ENCODE measurements at regions not wholly inside any gene's neighbourhood (a gene's known extent, or its start where the extent isn't known, plus 50 kb on each side); places are given as distances from the start of the nearest gene placed in this dataset.
"Not testable (repeated sequence)": the region's sequence is repeated elsewhere in the genome, so short reads cannot be mapped to it uniquely, and the experiment has no call there.

DNA sequence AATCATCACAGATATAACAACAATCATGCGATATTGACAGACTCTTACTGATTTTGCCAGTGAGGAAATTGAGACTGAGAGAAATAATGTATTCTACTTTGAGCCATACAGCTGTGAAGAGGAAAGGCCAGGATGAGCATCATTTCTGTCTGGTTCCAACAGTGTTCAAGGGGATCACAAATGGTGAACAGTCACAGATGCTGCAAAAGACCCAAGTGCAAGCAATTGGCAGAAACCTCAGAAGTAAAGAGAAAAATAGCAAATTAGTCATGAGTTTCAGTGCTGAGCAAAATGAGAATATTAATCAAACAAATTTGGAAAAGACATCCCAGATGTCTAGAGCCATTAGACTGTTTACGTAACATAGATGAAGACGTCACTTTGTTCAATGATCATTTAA lies 114.1 kb downstream of the RAB38 start:
- no peak for DNase-seq (ENCODE audit: extremely low read depth in 1 of 11, low read depth in 9 of 11, low spot score in 4 of 11)

DNA sequence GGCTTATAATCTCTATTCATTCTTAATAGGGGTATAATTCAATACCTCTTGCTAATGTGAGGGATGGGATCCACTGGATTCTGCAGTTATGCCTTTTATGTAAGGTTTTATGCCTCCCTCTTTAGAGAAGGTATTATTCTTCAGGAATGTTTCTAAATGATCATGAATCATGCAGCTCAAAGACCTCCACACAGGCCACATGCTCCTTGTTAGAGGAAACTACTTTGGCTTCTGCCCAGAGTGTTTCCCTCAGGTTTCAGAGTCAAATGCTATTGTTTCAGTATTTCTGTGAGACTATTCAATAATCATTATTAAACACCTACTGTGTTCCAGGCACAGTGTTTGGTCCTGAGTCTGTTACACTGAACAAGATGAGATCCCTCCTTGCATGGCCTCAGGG lies 115.9 kb downstream of the RAB38 start:
- DNase-seq (ENCODE audit: extremely low read depth in 1 of 11, low read depth in 9 of 11, low spot score in 4 of 11): no peak

DNA sequence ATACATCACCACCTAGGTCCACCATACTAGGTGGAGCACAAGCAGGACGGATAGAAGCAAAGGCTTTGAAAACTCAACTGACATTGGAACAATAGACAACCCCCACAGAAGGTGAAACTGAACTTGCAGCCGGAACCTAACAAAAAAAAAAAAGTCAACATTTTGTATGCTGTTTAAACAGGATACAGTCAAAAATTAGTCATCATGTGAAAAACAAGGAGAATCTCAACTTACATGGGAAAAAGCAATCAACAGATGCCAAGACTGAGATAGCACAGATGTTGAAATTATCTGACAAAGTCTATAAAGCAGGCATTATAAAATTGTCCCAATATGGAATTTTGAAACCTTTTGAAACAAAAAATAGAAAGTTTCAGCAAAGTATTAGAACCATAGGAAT lies 123.8 kb downstream of the RAB38 start:
- no peak for DNase-seq (ENCODE audit: extremely low read depth in 1 of 11, low read depth in 9 of 11, low spot score in 4 of 11)

DNA sequence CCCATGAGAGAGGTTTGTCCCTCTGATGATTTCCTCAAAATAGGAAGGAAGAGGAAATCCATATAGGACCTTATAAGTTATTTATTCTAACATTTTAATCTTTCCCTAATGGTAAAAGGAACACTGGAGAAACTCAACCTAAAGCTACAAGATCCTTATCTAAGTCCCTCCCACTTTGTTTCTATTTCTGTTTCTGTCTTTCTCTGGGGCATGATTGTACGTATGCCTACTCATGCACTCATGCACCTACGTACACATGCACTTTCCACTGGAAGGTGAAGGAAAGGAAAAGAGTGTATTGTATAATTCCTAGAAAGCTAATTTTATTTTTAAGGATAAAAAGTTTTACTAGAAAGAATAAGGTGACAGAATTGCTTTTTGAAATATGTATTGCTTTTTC lies 125.0 kb downstream of the RAB38 start:
- no peak for DNase-seq (ENCODE audit: extremely low read depth in 1 of 11, low read depth in 9 of 11, low spot score in 4 of 11)

DNA sequence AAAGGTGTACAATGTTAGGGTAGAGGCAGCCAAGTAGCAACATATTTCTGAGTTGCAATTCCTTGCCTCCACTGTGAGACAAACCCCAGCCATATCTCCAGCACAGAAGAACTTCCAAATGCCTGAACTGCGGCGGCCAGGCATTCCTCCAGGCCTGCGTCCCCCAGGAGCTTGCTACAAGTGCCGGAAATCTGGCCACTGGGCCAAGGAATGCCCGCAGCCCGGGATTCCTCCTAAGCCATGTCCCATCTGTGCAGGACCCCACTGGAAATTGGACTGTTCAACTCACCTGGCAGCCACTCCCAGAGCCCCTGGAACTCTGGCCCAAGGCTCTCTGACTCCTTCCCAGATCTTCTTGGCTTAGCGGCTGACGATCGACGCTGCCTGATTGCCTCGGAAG lies 130.0 kb downstream of the RAB38 start:
- not testable (repeated sequence) for DNase-seq (ENCODE audit: extremely low read depth in 1 of 11, low read depth in 9 of 11, low spot score in 4 of 11)

DNA sequence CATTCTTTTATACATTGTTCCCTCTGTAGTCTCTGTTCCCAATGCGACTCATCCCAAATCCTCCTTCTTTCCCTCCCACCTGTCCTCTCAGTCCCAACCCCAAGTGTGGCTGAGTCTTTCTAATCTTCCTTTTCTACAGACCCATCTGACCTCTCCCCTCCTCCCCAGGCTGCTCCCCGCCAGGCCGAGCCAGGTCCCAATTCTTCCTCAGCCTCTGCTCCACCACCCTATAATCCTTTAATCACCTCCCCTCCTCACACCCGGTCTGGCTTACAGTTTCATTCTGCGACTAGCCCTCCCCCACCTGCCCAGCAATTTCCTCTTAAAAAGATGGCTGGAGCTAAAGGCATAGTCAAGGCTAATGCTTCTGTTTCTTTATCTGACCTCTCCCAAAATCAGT lies 130.6 kb downstream of the RAB38 start:
- not testable (repeated sequence) for DNase-seq (ENCODE audit: extremely low read depth in 1 of 11, low read depth in 9 of 11, low spot score in 4 of 11)

DNA sequence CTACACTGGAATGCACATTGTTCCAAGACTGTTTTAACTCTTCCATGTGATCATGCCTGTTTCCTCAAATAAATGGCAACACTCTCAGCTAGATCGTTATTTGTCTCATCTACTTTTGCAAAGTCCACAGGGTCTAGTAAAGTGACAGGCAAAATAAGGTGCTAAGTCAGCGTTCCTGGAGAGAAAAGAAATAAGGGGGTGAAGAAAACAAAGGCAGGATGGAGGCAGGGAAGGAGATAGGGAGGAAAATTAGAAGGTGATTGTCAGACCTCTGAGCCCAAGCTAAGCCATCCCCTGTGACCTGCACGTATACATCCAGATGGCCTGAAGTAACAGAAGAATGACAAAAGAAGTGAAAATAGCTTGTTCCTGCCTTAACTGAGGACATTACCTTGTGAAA lies 132.1 kb downstream of the RAB38 start:
- DNase-seq (ENCODE audit: extremely low read depth in 1 of 11, low read depth in 9 of 11, low spot score in 4 of 11): no peak

DNA sequence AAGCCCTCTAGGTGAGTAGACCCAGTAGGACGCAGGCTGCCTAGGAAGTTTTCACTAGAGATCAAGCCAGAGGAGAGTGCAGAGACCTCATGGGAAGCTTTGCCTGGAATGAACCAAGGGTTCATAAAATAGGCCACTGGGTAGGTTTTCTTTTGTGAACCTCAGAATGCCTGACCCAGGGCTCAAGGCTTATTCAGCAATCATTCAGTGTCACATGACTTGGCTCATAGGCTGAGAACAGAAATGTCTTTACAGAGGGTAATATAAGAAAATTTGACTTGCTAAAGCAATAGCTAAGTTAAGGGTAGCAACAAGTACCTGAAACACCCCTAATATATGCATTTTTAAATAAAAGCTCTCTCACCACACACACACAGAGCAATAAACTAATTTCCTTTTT lies 132.6 kb downstream of the RAB38 start:
- no peak for DNase-seq (ENCODE audit: extremely low read depth in 1 of 11, low read depth in 9 of 11, low spot score in 4 of 11)

DNA sequence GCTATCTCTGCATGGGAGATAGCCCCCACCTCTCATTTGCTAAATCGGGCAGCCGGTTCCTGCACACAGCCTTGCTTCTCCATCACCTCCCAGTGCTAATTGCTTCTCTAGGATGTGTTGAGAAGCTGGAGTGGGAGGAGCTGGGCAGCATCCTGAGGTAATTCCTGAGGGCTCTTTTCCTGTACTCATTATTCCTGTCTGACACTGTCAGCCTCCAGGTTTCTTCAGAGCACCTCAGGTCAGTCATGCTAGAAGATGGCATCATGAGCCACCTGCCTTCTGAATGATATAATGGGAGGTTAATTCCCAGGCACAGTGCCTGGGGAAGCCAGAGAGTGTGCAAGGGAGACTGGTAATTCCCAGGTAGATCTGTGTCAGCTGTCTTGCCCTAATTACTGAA lies 133.0 kb downstream of the RAB38 start:
- no peak for DNase-seq (ENCODE audit: extremely low read depth in 1 of 11, low read depth in 9 of 11, low spot score in 4 of 11)

DNA sequence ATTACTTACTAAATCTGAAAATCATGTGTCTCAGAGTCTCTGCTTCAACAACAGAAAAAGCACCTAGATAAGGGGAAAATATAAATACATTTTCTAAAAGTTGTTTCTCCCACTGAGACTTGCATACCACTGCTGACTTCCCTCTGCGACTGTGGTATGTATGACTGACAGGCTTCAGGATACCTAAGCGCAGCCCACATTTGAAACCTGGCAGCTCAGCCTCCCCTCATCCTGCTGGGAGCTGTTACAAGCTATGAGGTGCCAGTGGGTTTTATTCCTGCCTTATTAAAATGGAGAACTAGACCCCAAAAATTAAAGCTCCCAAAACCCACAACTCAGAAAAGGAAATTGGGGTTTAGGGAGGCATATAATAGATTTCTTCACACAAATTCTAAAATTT lies 133.6 kb downstream of the RAB38 start:
- DNase-seq (ENCODE audit: extremely low read depth in 1 of 11, low read depth in 9 of 11, low spot score in 4 of 11): no peak

DNA sequence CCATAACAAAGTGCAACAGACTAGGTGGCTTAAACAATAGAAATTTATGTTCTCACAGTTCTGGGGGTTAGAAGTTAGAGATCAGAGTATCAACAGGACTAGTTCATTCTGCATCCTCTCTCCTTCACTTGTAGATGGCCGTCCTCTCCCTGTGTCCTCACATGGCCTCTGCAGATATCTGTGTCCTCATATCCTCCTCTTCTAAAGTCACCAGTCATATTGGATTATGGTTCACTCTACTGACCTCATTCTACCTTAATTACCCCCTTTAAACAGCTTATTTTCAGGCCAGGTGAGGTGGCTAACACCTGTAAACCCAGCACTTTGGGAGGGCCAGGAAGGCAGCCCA lies 135.1 kb downstream of the RAB38 start:
- no peak for DNase-seq (ENCODE audit: extremely low read depth in 1 of 11, low read depth in 9 of 11, low spot score in 4 of 11)

DNA sequence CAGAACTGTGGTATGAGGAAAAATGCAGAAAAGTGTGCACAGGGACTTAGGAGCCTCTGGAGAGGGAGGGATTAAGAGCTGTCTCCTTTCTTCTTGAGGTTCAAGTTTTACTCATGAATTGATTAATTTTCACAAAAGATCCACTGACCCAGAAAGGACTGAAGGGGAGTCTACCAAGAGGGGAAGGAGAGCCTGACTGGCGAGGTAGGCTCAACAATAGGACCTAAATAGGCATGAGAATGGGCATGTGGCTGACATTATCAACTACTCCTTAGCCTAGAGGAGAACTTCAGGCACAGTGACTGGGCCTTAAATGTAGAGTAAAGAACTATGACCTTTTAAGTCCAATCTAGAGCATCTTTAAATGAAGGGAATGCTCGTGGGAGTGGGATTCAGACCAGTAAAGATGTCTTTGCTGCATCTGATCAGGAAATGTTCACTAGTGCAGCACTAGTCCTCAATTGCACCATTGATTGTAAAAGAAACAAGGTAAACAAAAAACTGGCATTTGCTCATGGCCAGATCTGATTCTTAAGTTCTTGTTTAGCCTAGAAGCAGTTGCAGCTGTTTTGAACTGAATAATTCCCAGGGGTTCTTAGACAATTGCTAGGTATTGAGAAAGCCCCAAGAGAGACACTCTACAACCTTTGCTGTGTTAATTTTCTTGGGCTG lies 135.6 kb downstream of the RAB38 start:
- DNase-seq (ENCODE audit: extremely low read depth in 1 of 11, low read depth in 9 of 11, low spot score in 4 of 11): no peak

DNA sequence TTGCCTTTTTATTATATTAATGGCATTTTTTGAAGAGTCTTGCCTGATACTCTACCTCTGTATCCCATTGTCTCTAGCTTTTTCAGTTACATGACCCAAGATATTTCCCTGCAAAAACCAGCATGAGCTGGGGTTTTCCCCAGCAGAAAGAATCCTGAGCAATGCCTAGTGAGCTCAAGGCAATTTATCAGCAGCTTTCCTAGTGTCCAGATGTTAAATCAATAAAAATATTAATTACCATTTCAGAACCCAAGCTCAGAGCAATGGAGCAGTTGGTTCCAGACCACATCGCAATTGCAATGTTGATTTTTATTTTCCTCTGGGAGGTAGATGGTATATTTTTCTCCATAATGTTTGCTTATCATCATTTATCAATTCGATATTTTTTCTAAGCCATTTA lies 137.2 kb downstream of the RAB38 start:
- no peak for DNase-seq (ENCODE audit: extremely low read depth in 1 of 11, low read depth in 9 of 11, low spot score in 4 of 11)

DNA sequence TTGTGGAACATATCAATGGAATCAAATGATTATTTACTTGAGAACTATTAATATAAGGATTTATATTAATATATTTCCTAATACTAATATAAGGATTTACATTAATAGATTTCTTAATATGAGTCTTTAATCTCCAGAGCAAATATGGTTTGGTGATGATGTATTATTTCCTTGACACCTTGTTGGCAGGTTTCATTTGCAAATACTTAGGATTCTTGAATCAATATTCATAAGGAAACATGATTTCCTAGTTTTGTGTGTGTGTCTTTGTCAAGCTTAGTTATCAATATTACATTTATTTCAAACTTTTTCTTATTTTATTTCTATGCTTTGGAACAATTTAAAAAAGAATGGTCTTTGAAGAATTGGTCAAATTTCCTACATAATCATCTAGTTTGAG lies 138.5 kb downstream of the RAB38 start:
- DNase-seq (ENCODE audit: extremely low read depth in 1 of 11, low read depth in 9 of 11, low spot score in 4 of 11): no peak

DNA sequence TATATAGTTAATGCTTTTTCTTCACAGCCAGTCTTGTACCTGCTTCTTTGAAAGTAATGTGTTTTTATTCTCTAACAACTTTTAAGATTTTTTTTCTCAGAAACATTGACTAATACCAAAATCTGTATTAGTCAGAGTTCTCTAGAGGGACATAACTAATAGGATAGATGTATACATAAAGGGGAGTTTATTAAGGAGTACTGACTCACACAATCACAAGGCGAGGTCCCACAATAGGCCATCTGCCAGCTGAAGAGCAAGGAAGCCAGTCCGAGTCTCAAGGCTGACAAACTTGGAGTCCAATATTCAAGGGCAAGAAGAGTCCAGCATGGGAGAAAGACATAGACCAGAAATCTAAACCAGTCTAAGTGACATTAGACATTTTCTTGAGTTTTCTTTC lies 140.0 kb downstream of the RAB38 start:
- no peak for DNase-seq (ENCODE audit: extremely low read depth in 1 of 11, low read depth in 9 of 11, low spot score in 4 of 11)

DNA sequence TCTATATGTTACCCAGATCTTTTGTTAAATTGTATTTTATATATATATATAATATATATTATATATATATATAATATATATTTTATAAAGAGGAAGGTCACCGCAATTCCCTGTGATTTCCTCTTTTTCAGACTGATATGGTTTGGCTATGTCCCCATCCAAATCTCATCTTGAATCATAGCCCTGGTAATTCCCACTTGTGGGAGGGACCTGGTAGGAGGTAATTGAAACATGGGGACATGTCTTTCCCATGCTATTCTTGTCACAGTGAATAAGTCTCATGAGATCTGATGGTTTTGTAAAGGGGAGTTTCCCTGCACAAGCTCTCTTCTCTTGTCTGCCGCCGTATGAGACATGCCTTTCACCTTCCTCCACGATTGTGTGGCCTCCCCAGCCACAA lies 157.6 kb downstream of the RAB38 start:
- no peak for DNase-seq (ENCODE audit: extremely low read depth in 1 of 11, low read depth in 9 of 11, low spot score in 4 of 11)

DNA sequence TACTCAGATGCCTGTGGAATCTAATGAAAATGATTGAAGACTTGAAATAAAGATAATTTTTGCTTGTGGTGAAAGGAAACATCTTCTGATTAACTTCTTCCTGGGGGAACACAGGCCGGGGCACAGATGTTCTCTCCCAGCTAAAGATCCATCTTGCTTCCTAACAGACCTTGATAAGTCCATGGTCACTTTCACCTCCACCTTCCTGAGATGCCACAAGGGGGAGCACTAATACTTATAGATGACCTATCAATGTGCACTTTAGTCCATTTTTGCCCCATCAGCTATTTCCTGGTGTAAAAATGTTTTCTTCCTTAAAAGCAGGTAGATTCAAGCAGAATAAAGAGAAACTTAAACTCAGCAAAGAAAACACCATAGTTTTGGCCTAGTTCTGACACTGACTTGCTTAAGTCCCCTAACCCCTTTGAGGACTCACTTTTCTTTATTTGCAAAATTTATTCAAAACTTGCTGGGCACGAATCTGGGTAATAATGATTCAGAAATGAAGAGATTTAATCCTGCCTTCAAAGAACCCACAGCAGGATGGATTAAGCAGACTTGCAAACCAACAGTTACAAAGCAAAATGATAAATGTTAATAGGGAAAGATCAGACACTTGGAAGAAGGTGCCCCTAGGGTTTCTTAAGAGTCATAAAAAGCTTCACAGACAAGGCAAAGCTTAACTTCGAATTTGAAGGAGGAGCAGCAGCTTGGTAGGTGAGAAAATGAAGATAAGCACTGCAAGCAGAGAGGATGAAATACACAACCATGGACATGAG lies 158.7 kb downstream of the RAB38 start:
- peak; percentile 38 to 79 (median 57) for DNase-seq (ENCODE audit: extremely low read depth in 1 of 11, low read depth in 9 of 11, low spot score in 4 of 11)

DNA sequence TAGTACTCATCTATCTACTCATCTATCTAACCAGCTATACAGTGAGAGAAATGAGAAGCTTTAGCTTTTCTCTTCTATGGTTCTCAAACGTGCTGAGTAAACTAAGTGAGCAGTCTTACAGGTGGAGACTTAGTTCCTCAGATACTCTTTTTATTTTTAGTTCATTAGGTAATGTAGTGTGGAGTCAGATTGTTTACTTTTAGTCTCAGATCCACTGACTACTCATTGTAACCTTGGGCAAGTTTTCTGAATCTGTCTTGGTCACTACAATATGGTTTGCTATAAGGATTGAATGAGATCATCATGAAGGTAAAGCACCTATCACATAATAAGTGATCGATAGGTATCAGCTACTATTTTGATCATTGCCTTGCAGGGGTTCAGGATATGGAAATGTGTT lies 160.1 kb downstream of the RAB38 start:
- no peak for DNase-seq (ENCODE audit: extremely low read depth in 1 of 11, low read depth in 9 of 11, low spot score in 4 of 11)

DNA sequence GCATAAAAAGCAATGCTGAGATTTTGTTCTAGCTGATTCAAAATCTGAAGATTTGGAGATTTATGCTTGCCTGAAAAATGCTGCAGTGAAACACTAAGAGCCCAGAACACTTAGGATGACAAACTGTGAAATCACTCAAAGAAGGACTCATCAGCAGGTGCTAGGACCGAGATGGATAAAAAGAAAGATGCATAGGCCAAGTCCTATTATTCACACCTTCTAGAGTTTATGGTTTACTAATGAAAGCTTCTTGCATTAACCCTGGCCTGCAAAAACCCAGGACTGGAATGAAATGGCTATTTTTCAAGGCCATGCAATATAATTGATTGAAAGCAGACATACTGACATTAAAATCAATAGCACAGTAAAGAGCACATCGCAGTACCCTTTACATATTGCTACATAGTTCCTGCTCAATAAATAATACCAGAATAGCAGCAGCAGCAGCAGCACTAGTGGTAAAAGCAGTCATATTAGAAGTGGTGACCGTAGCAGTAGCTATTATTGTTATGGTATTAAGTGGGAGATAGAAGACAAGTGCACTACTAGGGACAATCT lies 161.7 kb downstream of the RAB38 start:
- DNase-seq (ENCODE audit: extremely low read depth in 1 of 11, low read depth in 9 of 11, low spot score in 4 of 11): no peak

DNA sequence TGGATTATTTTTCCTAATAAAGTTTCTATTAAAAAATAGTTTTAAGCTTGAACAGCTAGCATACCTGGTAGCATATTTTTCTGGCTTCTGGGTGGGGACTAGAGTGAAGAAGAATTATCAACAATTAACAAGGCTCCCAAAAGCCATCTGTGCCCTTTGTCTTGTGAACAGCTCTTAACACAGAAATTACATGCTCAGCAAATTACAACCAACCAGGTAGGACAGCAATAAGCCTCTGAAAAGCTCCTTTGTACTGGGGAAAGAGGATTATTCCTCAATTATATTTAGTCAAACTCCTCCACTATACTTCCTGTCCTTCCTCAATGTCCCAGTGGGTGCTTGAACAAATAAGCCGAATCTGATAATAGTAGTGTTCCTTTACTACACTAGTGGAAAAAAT lies 162.8 kb downstream of the RAB38 start:
- DNase-seq (ENCODE audit: extremely low read depth in 1 of 11, low read depth in 9 of 11, low spot score in 4 of 11): no peak

DNA sequence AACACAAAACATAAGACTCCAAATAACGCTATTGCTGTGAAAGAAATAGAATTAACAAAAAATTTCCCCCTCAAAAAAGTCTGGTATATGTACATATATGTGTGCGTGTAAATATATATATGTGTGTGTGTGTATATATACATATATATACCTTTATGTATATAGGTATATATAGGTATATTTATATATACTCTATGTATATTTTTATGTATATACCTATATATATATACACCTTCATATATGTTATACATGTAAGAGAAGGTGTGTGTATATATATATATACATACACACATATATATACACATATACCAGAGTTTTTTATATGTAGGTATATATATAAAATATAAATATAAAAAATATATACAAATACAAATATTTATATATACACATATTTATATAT lies 199.2 kb downstream of the RAB38 start:
- no peak for DNase-seq (ENCODE audit: extremely low read depth in 1 of 11, low read depth in 9 of 11, low spot score in 4 of 11)

All from renal cortex interstitium (tissue), 11 donors.